ENCODE measurements at regions not wholly inside any gene's neighbourhood (a gene's known extent, or its start where the extent isn't known, plus 50 kb on each side); places are given as distances from the start of the nearest gene placed in this dataset.

DNA sequence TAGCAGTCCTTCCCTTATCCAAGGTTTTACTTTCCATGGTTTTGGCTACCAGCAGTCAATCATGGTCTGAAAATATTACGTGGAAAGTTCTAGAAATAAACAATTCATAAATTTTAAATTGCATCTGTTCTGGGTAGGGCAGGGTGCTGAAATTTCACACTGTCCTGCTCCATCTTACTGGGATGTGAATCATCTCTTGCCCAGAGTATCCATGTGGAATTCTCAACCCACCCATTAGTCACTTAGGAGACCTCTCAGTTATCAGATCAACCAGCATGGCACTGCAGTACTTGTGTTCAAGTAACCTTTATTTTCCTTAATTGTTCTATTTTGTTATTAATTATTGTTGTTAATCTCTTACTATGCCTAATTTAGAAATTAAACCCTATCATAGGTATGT, 202.8 kb upstream of the CPHXL start:
- intact Hi-C loops (cut with micrococcal nuclease), result no loop called here

GRCh38 chr16:75931043-75931442, 204.8 kb upstream of the CPHXL start:
- Mint-ChIP-seq H3K27ac (no peak overlapping the region), H3K4me1 (no peaks in the 10 kb centered on the region), H3K27me3 (peaks cover 0 to 8% (median under 1%) of the 10 kb centered on the region in 5 donors), H3K4me3 (no peak overlapping the region), H3K9me3 (peaks cover 0 to 37% (median 8%) of the 10 kb centered on the region in 11 donors), H3K36me3 (no peaks in the 10 kb centered on the region)
- no peaks in the 10 kb centered on the region for H3K27me3 ChIP-seq (ENCODE audit: control insufficient read depth in 2 of 2, insufficient read depth in 2 of 2, low read length in 2 of 2)
- no peak overlapping the region for H3K4me3 ChIP-seq (ENCODE audit: low read length)
- H3K4me1 ChIP-seq (ENCODE audit: control insufficient read depth in 2 of 2, insufficient read depth in 2 of 2, low read length in 2 of 2), result no peaks in the 10 kb centered on the region
- no peak overlapping the region for H3K27ac ChIP-seq (ENCODE audit: low read depth, low read length)
- no peaks in the 10 kb centered on the region for H3K36me3 ChIP-seq (ENCODE audit: control insufficient read depth in 2 of 3, insufficient read depth in 3 of 3, low read length in 3 of 3)
- H3K9me3 ChIP-seq (ENCODE audit: control insufficient read depth in 2 of 3, low read length in 3 of 3), result no peaks in the 10 kb centered on the region
- POLR2A ChIA-PET, result no interaction called here
- DNase-seq (no peak), ATAC-seq (no peak)
- intact Hi-C loops (cut with micrococcal nuclease), result no loop called here
- CTCF ChIA-PET, result no interaction called here

More for the DNA sequence above, 202.8 kb upstream of the CPHXL start:
- ATAC-seq, result no peak
- H3K4me3 ChIP-seq (ENCODE audit: low read length), result no peak overlapping the region
- no peaks in the 10 kb centered on the region for H3K4me1 ChIP-seq (ENCODE audit: control insufficient read depth in 2 of 2, insufficient read depth in 2 of 2, low read length in 2 of 2)
- H3K36me3 ChIP-seq (ENCODE audit: control insufficient read depth in 2 of 3, insufficient read depth in 3 of 3, low read length in 3 of 3), result no peaks in the 10 kb centered on the region
- POLR2A ChIA-PET, result no interaction called here
- no peak overlapping the region for H3K27ac ChIP-seq (ENCODE audit: low read depth, low read length)
- no peaks in the 10 kb centered on the region for H3K4me1 Mint-ChIP-seq
- H3K27me3 Mint-ChIP-seq, result peaks cover 0 to 8% (median 5%) of the 10 kb centered on the region in 5 donors
- H3K4me3 Mint-ChIP-seq, result no peak overlapping the region
- no peak for DNase-seq
- no peaks in the 10 kb centered on the region for H3K9me3 ChIP-seq (ENCODE audit: control insufficient read depth in 2 of 3, low read length in 3 of 3)
- H3K27me3 ChIP-seq (ENCODE audit: control insufficient read depth in 2 of 2, insufficient read depth in 2 of 2, low read length in 2 of 2), result no peaks in the 10 kb centered on the region
- H3K36me3 Mint-ChIP-seq, result no peaks in the 10 kb centered on the region
- CTCF ChIA-PET, result no interaction called here
- H3K27ac Mint-ChIP-seq, result no peak overlapping the region
- peaks cover 0 to 40% (median 8%) of the 10 kb centered on the region in 11 donors for H3K9me3 Mint-ChIP-seq

GRCh38 chr16:75931970-75932369, 205.7 kb upstream of the CPHXL start:
- Mint-ChIP-seq H3K4me3 (no peak overlapping the region), H3K9me3 (peaks cover 0 to 35% (median 8%) of the 10 kb centered on the region in 11 donors), H3K36me3 (no peaks in the 10 kb centered on the region), H3K27ac (no peak overlapping the region), H3K4me1 (no peaks in the 10 kb centered on the region), H3K27me3 (peaks cover 0 to 8% (median 0%) of the 10 kb centered on the region in 5 donors)
- no peak for ATAC-seq
- Histone ChIP-seq H3K27me3 (ENCODE audit: control insufficient read depth in 2 of 2, insufficient read depth in 2 of 2, low read length in 2 of 2) (no peaks in the 10 kb centered on the region), H3K36me3 (ENCODE audit: control insufficient read depth in 2 of 3, insufficient read depth in 3 of 3, low read length in 3 of 3) (no peaks in the 10 kb centered on the region), H3K9me3 (ENCODE audit: control insufficient read depth in 2 of 3, low read length in 3 of 3) (no peaks in the 10 kb centered on the region), H3K4me1 (ENCODE audit: control insufficient read depth in 2 of 2, insufficient read depth in 2 of 2, low read length in 2 of 2) (no peaks in the 10 kb centered on the region), H3K27ac (ENCODE audit: low read depth, low read length) (no peak overlapping the region), H3K4me3 (ENCODE audit: low read length) (no peak overlapping the region)
- ChIA-PET POLR2A (no interaction called here), CTCF (no interaction called here)
- intact Hi-C loops (cut with micrococcal nuclease), result no loop called here
- no peak for DNase-seq

DNA sequence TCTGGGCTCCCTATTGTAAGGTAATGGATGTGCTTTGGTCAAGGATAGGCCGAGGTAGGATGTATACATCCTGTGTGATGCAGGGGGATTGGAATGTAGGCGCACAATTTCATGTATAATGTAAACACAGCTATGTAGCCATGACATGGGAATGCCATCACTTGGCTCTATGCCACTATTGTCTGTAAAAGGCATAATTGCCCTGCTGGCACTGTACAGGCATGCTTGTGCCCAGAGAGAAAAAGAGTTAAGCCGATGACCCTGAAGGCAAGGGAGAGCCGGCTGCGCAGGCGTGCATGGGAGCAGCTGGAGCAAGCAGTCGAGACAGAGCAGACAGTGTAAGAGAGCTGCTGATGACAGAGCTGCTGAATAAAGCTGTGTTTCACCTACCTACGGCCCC, 212.5 kb upstream of the CPHXL start:
- Mint-ChIP-seq H3K36me3 (no peaks in the 10 kb centered on the region), H3K27ac (no peak overlapping the region), H3K9me3 (peaks cover 0 to 6% (median 0%) of the 10 kb centered on the region in 11 donors), H3K27me3 (peaks cover 0 to 17% (median 4%) of the 10 kb centered on the region in 5 donors), H3K4me1 (no peaks in the 10 kb centered on the region), H3K4me3 (no peak overlapping the region)
- Histone ChIP-seq H3K4me3 (ENCODE audit: low read length) (no peak overlapping the region), H3K27ac (ENCODE audit: low read depth, low read length) (no peak overlapping the region), H3K4me1 (ENCODE audit: control insufficient read depth in 2 of 2, insufficient read depth in 2 of 2, low read length in 2 of 2) (no peaks in the 10 kb centered on the region), H3K27me3 (ENCODE audit: control insufficient read depth in 2 of 2, insufficient read depth in 2 of 2, low read length in 2 of 2) (no peaks in the 10 kb centered on the region), H3K9me3 (ENCODE audit: control insufficient read depth in 2 of 3, low read length in 3 of 3) (no peaks in the 10 kb centered on the region), H3K36me3 (ENCODE audit: control insufficient read depth in 2 of 3, insufficient read depth in 3 of 3, low read length in 3 of 3) (no peaks in the 10 kb centered on the region)
- intact Hi-C loops (cut with micrococcal nuclease), result no loop called here
- ChIA-PET POLR2A (no interaction called here), CTCF (no interaction called here)
- no peak for ATAC-seq
- DNase-seq, result no peak

- Mint-ChIP-seq H3K9me3 (peaks cover 0 to 2% (median 0%) of the 10 kb centered on the region in 11 donors), H3K27me3 (peaks cover 0 to 17% (median 4%) of the 10 kb centered on the region in 5 donors), H3K36me3 (no peaks in the 10 kb centered on the region), H3K27ac (no peak overlapping the region), H3K4me1 (no peaks in the 10 kb centered on the region), H3K4me3 (no peak overlapping the region)
- ChIA-PET POLR2A (no interaction called here), CTCF (no interaction called here)
- H3K27me3 ChIP-seq (ENCODE audit: control insufficient read depth in 2 of 2, insufficient read depth in 2 of 2, low read length in 2 of 2), result no peaks in the 10 kb centered on the region
- H3K27ac ChIP-seq (ENCODE audit: low read depth, low read length), result no peak overlapping the region
- H3K9me3 ChIP-seq (ENCODE audit: control insufficient read depth in 2 of 3, low read length in 3 of 3), result no peaks in the 10 kb centered on the region
- intact Hi-C loops (cut with micrococcal nuclease), result no loop called here
- no peaks in the 10 kb centered on the region for H3K36me3 ChIP-seq (ENCODE audit: control insufficient read depth in 2 of 3, insufficient read depth in 3 of 3, low read length in 3 of 3)
- H3K4me1 ChIP-seq (ENCODE audit: control insufficient read depth in 2 of 2, insufficient read depth in 2 of 2, low read length in 2 of 2), result no peaks in the 10 kb centered on the region
- DNase-seq (no peak), ATAC-seq (no peak)
- H3K4me3 ChIP-seq (ENCODE audit: low read length), result no peak overlapping the region
These were observed 216.1 kb upstream of the CPHXL start for GRCh38 chr16:75942351-75942750.

DNA sequence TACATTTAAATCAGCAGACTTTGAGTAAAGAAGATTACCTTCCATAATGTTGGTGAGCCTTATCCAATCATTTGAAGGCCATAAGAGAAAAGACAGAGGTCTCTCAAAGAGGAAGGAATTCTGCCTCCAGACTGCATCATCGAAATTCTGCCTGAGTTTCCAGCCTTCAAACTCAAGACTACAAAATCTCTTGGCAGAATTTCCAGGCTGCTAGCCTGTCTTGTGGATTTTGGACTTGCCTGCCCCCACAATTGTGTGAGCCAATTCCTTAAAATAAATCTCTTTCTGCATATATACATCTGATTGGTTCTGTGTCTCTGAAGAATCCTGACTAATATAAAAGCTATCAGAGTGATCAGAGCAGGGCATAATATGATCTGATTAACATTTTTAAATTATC, 216.6 kb upstream of the CPHXL start:
- Histone ChIP-seq H3K27me3 (ENCODE audit: control insufficient read depth in 2 of 2, insufficient read depth in 2 of 2, low read length in 2 of 2) (no peaks in the 10 kb centered on the region), H3K4me3 (ENCODE audit: low read length) (no peak overlapping the region), H3K9me3 (ENCODE audit: control insufficient read depth in 2 of 3, low read length in 3 of 3) (no peaks in the 10 kb centered on the region), H3K4me1 (ENCODE audit: control insufficient read depth in 2 of 2, insufficient read depth in 2 of 2, low read length in 2 of 2) (no peaks in the 10 kb centered on the region), H3K36me3 (ENCODE audit: control insufficient read depth in 2 of 3, insufficient read depth in 3 of 3, low read length in 3 of 3) (no peaks in the 10 kb centered on the region), H3K27ac (ENCODE audit: low read depth, low read length) (no peak overlapping the region)
- H3K4me1 Mint-ChIP-seq, result no peaks in the 10 kb centered on the region
- intact Hi-C loops (cut with micrococcal nuclease), result no loop called here
- H3K27me3 Mint-ChIP-seq, result peaks cover 0 to 17% (median 4%) of the 10 kb centered on the region in 5 donors
- no peak overlapping the region for H3K27ac Mint-ChIP-seq
- no peak overlapping the region for H3K4me3 Mint-ChIP-seq
- DNase-seq (no peak), ATAC-seq (no peak)
- ChIA-PET POLR2A (no interaction called here), CTCF (no interaction called here)
- H3K9me3 Mint-ChIP-seq, result peaks cover 0 to 2% (median 0%) of the 10 kb centered on the region in 11 donors
- H3K36me3 Mint-ChIP-seq, result no peaks in the 10 kb centered on the region

GRCh38 chr16:75943705-75944514, 217.6 kb upstream of the CPHXL start:
- H3K4me1 Mint-ChIP-seq, result no peaks in the 10 kb centered on the region
- H3K4me3 Mint-ChIP-seq, result no peak overlapping the region
- intact Hi-C loops (cut with micrococcal nuclease), result no loop called here
- no peaks in the 10 kb centered on the region for H3K4me1 ChIP-seq (ENCODE audit: control insufficient read depth in 2 of 2, insufficient read depth in 2 of 2, low read length in 2 of 2)
- peaks cover 0 to 13% (median 4%) of the 10 kb centered on the region in 5 donors for H3K27me3 Mint-ChIP-seq
- H3K9me3 Mint-ChIP-seq, result peaks cover 0 to 2% (median 0%) of the 10 kb centered on the region in 11 donors
- DNase-seq (no peak), ATAC-seq (no peak)
- no peaks in the 10 kb centered on the region for H3K27me3 ChIP-seq (ENCODE audit: control insufficient read depth in 2 of 2, insufficient read depth in 2 of 2, low read length in 2 of 2)
- CTCF ChIA-PET, result no interaction called here
- H3K36me3 Mint-ChIP-seq, result no peaks in the 10 kb centered on the region
- POLR2A ChIA-PET, result no interaction called here
- no peaks in the 10 kb centered on the region for H3K9me3 ChIP-seq (ENCODE audit: control insufficient read depth in 2 of 3, low read length in 3 of 3)
- no peak overlapping the region for H3K27ac Mint-ChIP-seq
- H3K27ac ChIP-seq (ENCODE audit: low read depth, low read length), result no peak overlapping the region
- no peaks in the 10 kb centered on the region for H3K36me3 ChIP-seq (ENCODE audit: control insufficient read depth in 2 of 3, insufficient read depth in 3 of 3, low read length in 3 of 3)
- no peak overlapping the region for H3K4me3 ChIP-seq (ENCODE audit: low read length)

Data from naive thymus-derived CD4-positive, alpha-beta T cell (primary cell).